HCT116 (cell line): ENCODE measurements at regions not wholly inside any gene's neighbourhood (a gene's known extent, or its start where the extent isn't known, plus 50 kb on each side); places are given as distances from the start of the nearest gene placed in this dataset.
"Not testable (repeated sequence)": the region's sequence is repeated elsewhere in the genome, so short reads cannot be mapped to it uniquely, and the experiment has no call there.

ENCODE experiments used
- ATAC-seq: fragments of 200-7000 bp; cut with Tn5 transposase; 2 replicates; pipeline ENCODE4 v1.9.1; 2020; ENCODE audit warnings: mild to moderate bottlenecking, moderate library complexity
- BruUV-seq: library from RNA; stranded (reverse); fragments of 400-500 nt; replicated peaks from 2 replicates; lab custom pipeline; 2021; lab: Mats Ljungman, UMichigan
- CTCF ChIA-PET: fragments of 300-600 bp; sonication (Branson Sonifier 250); formaldehyde crosslinking; loops from one replicate; lab custom pipeline; 2021; ENCODE audit warnings: antibody characterized with exemption; lab: Charles Lee
- POLR2A ChIA-PET: fragments of 300-600, 350-600 bp; sonication (Branson Sonifier 250); formaldehyde crosslinking; loops from one replicate; lab custom pipeline; 2021; ENCODE audit warnings: antibody characterized with exemption; lab: Charles Lee
- RAD21 ChIA-PET, 2 experiments: fragments of 300-600 bp; sonication (Branson Sonifier 250); formaldehyde crosslinking; loops; one replicate each; lab custom pipeline; 2023; ENCODE audit warnings: low total read pairs in 2 of 2; ENCODE audit not compliant: uncharacterized antibody in 2 of 2, unreplicated experiment in 2 of 2, low non-redundant PET in 1 of 2; lab: Charles Lee
- DNase-seq: peaks from one replicate; pipeline ENCODE4 v3.0.0-alpha.2; 2010; ENCODE audit warnings: low read depth, low spot score
- H2AFZ ChIP-seq: fragments of 200-600 bp; shearing (Covaris generic), sonication (generic); 2 replicates; pipeline ENCODE4 v1.6.1; 2017; ENCODE audit warnings: low read depth, mixed run types, mixed read lengths, antibody characterized with exemption, low read length; ENCODE audit not compliant: poor library complexity, severe bottlenecking
- H3K27ac ChIP-seq: 2 replicates; pipeline ENCODE4 v1.5.1; 2012; ENCODE audit warnings: low read depth, low read length
- H3K27me3 ChIP-seq: fragments of 200-600 bp; sonication (generic); 2 replicates; pipeline ENCODE4 v1.6.1; 2016; ENCODE audit warnings: mixed run types, low read length, mixed read lengths; ENCODE audit not compliant: insufficient read depth
- H3K36me3 ChIP-seq, 2 experiments: fragments of 200-500 bp in 1 of 2; fragments of 200-600 bp in 1 of 2; sonication (Bioruptor generic) in 1 of 2; sonication (generic) in 1 of 2; 2 replicates each; pipeline versions ENCODE4 v1.5.1 to v1.6.1; 2014 to 2016; ENCODE audit warnings: low read length in 2 of 2, inconsistent platforms in 1 of 2, mixed read lengths in 1 of 2, mixed run types in 1 of 2; ENCODE audit not compliant: insufficient read depth in 2 of 2, control insufficient read depth in 1 of 2
- H3K4me1 ChIP-seq, 2 experiments: fragments of 200-600 bp in 1 of 2; sonication (generic) in 1 of 2; 2 replicates each; pipeline versions ENCODE4 v1.5.1 to v1.6.1; 2012 to 2017; ENCODE audit warnings: low read length in 2 of 2, inconsistent platforms in 1 of 2, mild to moderate bottlenecking in 1 of 2, mixed read lengths in 1 of 2, mixed run types in 1 of 2, moderate library complexity in 1 of 2; ENCODE audit not compliant: insufficient read depth in 2 of 2, control insufficient read depth in 1 of 2
- H3K4me2 ChIP-seq: fragments of 200-600 bp; sonication (generic); 2 replicates; pipeline ENCODE4 v1.6.1; 2017; ENCODE audit warnings: mixed run types, low read length, mixed read lengths
- H3K4me3 ChIP-seq, 2 experiments: fragments of 200-600 bp in 1 of 2; sonication (generic) in 1 of 2; replicated peaks in 1 of 2; 2 replicates each; pipeline ENCODE4 v1.5.1; 2011 to 2016; ENCODE audit warnings: low read length in 2 of 2, control low read depth in 1 of 2, low read depth in 1 of 2, mild to moderate bottlenecking in 1 of 2, mixed read lengths in 1 of 2, mixed run types in 1 of 2
- H3K79me2 ChIP-seq: fragments of 200-600 bp; sonication (generic); 2 replicates; pipeline ENCODE4 v1.6.1; 2017; ENCODE audit warnings: mild to moderate bottlenecking, mixed run types, low read length, moderate library complexity, mixed read lengths; ENCODE audit not compliant: insufficient read depth
- H3K9ac ChIP-seq: fragments of 200-600 bp; sonication (generic); 2 replicates; pipeline ENCODE4 v1.6.1; 2016; ENCODE audit warnings: low read length, mixed read lengths
- H3K9me2 ChIP-seq: fragments of 200-600 bp; sonication (generic), shearing (Covaris generic); 2 replicates; pipeline ENCODE4 v1.6.1; 2017; ENCODE audit warnings: mixed run types, mild to moderate bottlenecking, moderate library complexity; ENCODE audit not compliant: insufficient read depth
- H3K9me3 ChIP-seq, 2 experiments: fragments of 200-500 bp in 1 of 2; fragments of 200-600 bp in 1 of 2; sonication (Bioruptor generic) in 1 of 2; sonication (generic) in 1 of 2; 2 replicates each; pipeline ENCODE4 v1.6.1; 2014 to 2017; ENCODE audit warnings: low read length in 2 of 2, mixed read lengths in 2 of 2, inconsistent platforms in 1 of 2, low read depth in 1 of 2, mild to moderate bottlenecking in 1 of 2, mixed run types in 1 of 2, moderate library complexity in 1 of 2; ENCODE audit not compliant: control insufficient read depth in 1 of 2, insufficient read depth in 1 of 2
- H4K20me1 ChIP-seq: fragments of 200-600 bp; sonication (generic), shearing (Covaris generic); 2 replicates; pipeline ENCODE4 v1.6.1; 2017; ENCODE audit warnings: mixed run types, mild to moderate bottlenecking, moderate library complexity; ENCODE audit not compliant: insufficient read depth
- CEBPB ChIP-seq: IDR thresholded peaks from 2 replicates; pipeline ENCODE4 v1.6.1; 2012; ENCODE audit warnings: low read depth
- EGR1 ChIP-seq: IDR thresholded peaks from 2 replicates; pipeline ENCODE4 v1.6.1; 2012; ENCODE audit warnings: low read depth
- EZH2 ChIP-seq: fragments of 200-600 bp; sonication (generic); IDR thresholded peaks from 2 replicates; pipeline ENCODE4 v1.6.1; 2017; ENCODE audit warnings: antibody characterized with exemption, mixed run types
- EZH2phosphoT487 ChIP-seq: fragments of 200-600 bp; IDR thresholded peaks from 2 replicates; pipeline ENCODE4 v1.6.1; 2018; ENCODE audit warnings: antibody characterized with exemption, borderline replicate concordance
- JUND ChIP-seq: IDR thresholded peaks from 2 replicates; pipeline ENCODE4 v1.6.1; 2012
- POLR2A ChIP-seq: IDR thresholded peaks from 2 replicates; pipeline ENCODE4 v1.7.0; 2011; ENCODE audit warnings: borderline replicate concordance; ENCODE audit not compliant: insufficient read depth, insufficient read length; ENCODE audit errors: extremely low read depth
- POLR2AphosphoS5 ChIP-seq: IDR thresholded peaks from 2 replicates; pipeline ENCODE4 v1.6.1; 2011; ENCODE audit warnings: mild to moderate bottlenecking, low read depth, low read length, moderate library complexity
- RAD21 ChIP-seq: IDR thresholded peaks from 2 replicates; pipeline ENCODE4 v1.6.1; 2012; ENCODE audit warnings: low read depth, mild to moderate bottlenecking
- SIN3A ChIP-seq: IDR thresholded peaks from 2 replicates; pipeline ENCODE4 v1.6.1; 2012; ENCODE audit warnings: low read depth
- SRF ChIP-seq: IDR thresholded peaks from 2 replicates; pipeline ENCODE4 v1.6.1; 2012; ENCODE audit warnings: low read depth
- YY1 ChIP-seq: IDR thresholded peaks from 2 replicates; pipeline ENCODE4 v1.6.1; 2011; ENCODE audit warnings: low read length, low read depth, moderate library complexity, mild to moderate bottlenecking; ENCODE audit not compliant: insufficient replicate concordance; ENCODE audit errors: extremely low read depth
- intact Hi-C: fragments of 100-400 bp; cut with micrococcal nuclease; formaldehyde crosslinking; loops from 2 replicates; pipeline ENCODE4 v1.10.0; 2022
- TF ChIP-seq, protein P1 (sequence below), 3 experiments: fragments of 200-600 bp in 1 of 3; sonication (generic) in 1 of 3; IDR thresholded peaks in 2 of 3; conservative IDR thresholded peaks in 1 of 3; 2 replicates each; pipeline ENCODE4 v1.5.1; 2012 to 2017; ENCODE audit warnings: low read depth in 2 of 3, low read length in 2 of 3, antibody characterized with exemption in 1 of 3, borderline replicate concordance in 1 of 3, control low read depth in 1 of 3, mild to moderate bottlenecking in 1 of 3, mixed read lengths in 1 of 3, mixed run types in 1 of 3, moderate library complexity in 1 of 3; ENCODE audit not compliant: insufficient read depth in 1 of 3
- TF ChIP-seq, protein P2 (sequence below): IDR thresholded peaks from 2 replicates; pipeline ENCODE4 v1.6.1; 2012

DNA sequence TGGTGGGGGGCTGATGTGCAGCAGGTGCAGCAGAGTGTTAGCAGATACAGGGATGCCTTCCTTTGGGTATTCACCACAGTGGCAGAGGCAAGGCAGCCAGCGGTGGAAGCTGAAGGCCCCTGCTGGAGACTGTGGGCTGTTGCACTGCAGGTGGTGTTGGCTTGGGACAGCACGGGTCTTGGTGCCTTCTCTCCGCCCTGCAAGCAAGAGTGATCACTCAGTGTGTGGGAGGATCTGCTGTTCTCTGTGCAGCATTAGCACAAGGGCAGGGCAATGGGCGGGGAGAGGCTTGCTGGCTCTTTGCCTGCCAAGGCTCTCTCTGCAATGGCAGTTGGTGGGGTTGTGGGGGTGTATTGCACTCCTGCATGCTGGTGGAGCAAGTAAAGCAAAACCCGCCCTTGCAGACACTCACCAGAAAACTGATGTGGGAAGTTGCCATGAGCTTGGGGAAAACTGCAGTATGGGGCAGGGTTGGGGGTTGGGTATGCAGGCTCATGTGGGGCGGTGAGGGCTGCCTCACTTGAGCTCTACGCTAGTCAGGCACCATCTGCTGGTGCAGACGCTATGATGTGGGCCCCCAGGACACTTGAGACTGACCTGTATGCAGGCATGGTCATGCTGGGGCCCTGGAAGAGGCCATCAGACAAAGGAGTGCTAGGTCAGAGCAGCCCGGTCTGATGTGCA is 820.8 kb upstream of the GRIA3 start:
- Histone ChIP-seq H3K9me2 (no peaks in the 10 kb centered on the region), H3K79me2 (no peaks in the 10 kb centered on the region), H3K4me3 (no peak overlapping the region), H3K4me2 (no peak overlapping the region), H3K4me1 (no peaks in the 10 kb centered on the region), H3K9me3 (no peaks in the 10 kb centered on the region)
- DNase-seq (no peak), ATAC-seq (no peak)
- no TSS peak for BruUV-seq
- ChIA-PET POLR2A (no interaction called here), RAD21 (no interaction called here), CTCF (no interaction called here)
- TF ChIP-seq SRF, result no peak
- TF ChIP-seq, all 23 proteins: peak for 0
- no peak overlapping the region for H2AFZ ChIP-seq
- no peak overlapping the region for H3K27ac ChIP-seq
- H3K36me3 ChIP-seq, result no peaks in the 10 kb centered on the region
- H3K27me3 ChIP-seq, result no peaks in the 10 kb centered on the region
- H3K9ac ChIP-seq, result no peak overlapping the region
- intact Hi-C loops, result no loop called here
- H4K20me1 ChIP-seq, result no peaks in the 10 kb centered on the region

DNA sequence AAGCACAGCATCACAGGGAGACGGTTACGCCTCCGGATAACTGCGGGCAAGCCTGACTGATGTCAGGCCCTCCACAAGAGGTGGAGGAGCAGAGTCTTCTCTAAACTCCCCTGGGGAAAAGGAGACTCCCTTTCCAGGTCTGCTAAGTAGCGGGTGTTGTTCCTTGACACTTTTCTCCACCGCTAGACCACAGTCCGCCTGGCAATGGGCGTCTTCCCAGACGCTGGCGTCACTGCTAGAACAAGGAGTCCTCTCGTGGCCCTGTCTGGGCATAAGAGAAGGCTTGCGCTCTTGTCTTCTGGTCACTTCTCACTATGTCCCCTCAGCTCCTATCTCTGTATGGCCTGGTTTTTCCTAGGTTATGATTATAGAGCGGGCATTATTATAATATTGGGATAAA is 808.5 kb upstream of the GRIA3 start:
- H3K27me3 ChIP-seq, H2AFZ ChIP-seq, CTCF ChIA-PET, POLR2A ChIA-PET, DNase-seq, H3K36me3 ChIP-seq, H3K9me3 ChIP-seq, H3K9ac ChIP-seq, H3K27ac ChIP-seq, BruUV-seq, H3K4me3 ChIP-seq, H3K9me2 ChIP-seq, ATAC-seq, H3K79me2 ChIP-seq, H3K4me2 ChIP-seq, H3K4me1 ChIP-seq, RAD21 ChIA-PET, intact Hi-C loops, H4K20me1 ChIP-seq: not testable (repeated sequence)

DNA sequence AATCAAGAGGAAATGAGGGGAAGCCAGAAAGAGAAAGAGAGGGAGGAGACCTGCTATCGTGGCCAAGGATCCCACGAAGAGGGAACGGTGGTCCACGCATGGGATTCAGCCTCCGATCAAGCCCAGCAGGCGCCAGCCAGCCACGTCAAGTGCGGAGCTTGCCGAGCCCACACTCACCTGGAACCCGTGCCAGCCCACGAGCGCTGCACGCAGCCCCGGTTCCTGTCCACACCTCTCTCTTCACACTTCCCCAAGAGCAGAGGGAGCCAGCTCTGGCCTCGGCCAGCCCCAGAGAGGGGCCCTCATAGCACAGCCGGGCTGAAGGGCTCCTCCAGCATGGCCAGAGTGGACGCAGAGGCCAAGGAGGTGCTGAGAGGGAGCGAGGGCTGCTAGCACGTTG is 795.1 kb upstream of the GRIA3 start:
- H2AFZ ChIP-seq, result no peak overlapping the region
- H3K79me2 ChIP-seq, result no peaks in the 10 kb centered on the region
- no peak overlapping the region for H3K4me2 ChIP-seq
- H3K27ac ChIP-seq, result no peak overlapping the region
- no peak overlapping the region for H3K9ac ChIP-seq
- H4K20me1 ChIP-seq, result no peaks in the 10 kb centered on the region
- no peaks in the 10 kb centered on the region for H3K36me3 ChIP-seq
- no peaks in the 10 kb centered on the region for H3K9me3 ChIP-seq
- no peak overlapping the region for H3K4me3 ChIP-seq
- CTCF ChIA-PET, result no interaction called here
- no peaks in the 10 kb centered on the region for H3K4me1 ChIP-seq
- H3K27me3 ChIP-seq, result no peaks in the 10 kb centered on the region
- POLR2A ChIA-PET, result no interaction called here
- intact Hi-C loops, result no loop called here
- H3K9me2 ChIP-seq, result no peaks in the 10 kb centered on the region
- RAD21 ChIA-PET, result no interaction called here
- DNase-seq (no peak), ATAC-seq (no peak)
- BruUV-seq, result no TSS peak
- no peak for TF ChIP-seq RAD21
- TF ChIP-seq POLR2A, result no peak
- TF ChIP-seq CEBPB, result no peak
- no peak for TF ChIP-seq EZH2phosphoT487
- TF ChIP-seq, protein P1, sequence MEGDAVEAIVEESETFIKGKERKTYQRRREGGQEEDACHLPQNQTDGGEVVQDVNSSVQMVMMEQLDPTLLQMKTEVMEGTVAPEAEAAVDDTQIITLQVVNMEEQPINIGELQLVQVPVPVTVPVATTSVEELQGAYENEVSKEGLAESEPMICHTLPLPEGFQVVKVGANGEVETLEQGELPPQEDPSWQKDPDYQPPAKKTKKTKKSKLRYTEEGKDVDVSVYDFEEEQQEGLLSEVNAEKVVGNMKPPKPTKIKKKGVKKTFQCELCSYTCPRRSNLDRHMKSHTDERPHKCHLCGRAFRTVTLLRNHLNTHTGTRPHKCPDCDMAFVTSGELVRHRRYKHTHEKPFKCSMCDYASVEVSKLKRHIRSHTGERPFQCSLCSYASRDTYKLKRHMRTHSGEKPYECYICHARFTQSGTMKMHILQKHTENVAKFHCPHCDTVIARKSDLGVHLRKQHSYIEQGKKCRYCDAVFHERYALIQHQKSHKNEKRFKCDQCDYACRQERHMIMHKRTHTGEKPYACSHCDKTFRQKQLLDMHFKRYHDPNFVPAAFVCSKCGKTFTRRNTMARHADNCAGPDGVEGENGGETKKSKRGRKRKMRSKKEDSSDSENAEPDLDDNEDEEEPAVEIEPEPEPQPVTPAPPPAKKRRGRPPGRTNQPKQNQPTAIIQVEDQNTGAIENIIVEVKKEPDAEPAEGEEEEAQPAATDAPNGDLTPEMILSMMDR (IDR thresholded peaks at IDR 0.05 in 2 of 3, conservative IDR thresholded peaks at IDR 0.05 in 1 of 3; ENCODE audit: borderline replicate concordance in 1 of 3, insufficient read depth in 1 of 3, low read depth in 2 of 3, low read length in 2 of 3), result no peak
- no peak for TF ChIP-seq EZH2
- TF ChIP-seq EGR1, result no peak
- TF ChIP-seq YY1, result no peak
- TF ChIP-seq SRF, result no peak
- TF ChIP-seq SIN3A, result no peak
- no peak for TF ChIP-seq POLR2AphosphoS5
- no peak for TF ChIP-seq JUND
- TF ChIP-seq, protein P2, sequence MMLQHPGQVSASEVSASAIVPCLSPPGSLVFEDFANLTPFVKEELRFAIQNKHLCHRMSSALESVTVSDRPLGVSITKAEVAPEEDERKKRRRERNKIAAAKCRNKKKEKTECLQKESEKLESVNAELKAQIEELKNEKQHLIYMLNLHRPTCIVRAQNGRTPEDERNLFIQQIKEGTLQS, result no peak
